Colonic mucosa (tissue), 4 donors: ENCODE measurements at regions not wholly inside any gene's neighbourhood (a gene's known extent, or its start where the extent isn't known, plus 50 kb on each side); places are given as distances from the start of the nearest gene placed in this dataset.

ENCODE experiments used
- DNase-seq: peaks from one replicate; pipeline ENCODE4 v3.0.0-alpha.2; 2020
- H3K27ac ChIP-seq: fragments of 200-600 bp; one replicate; pipeline ENCODE4 v1.8.0; 2021
- H3K27me3 ChIP-seq: fragments of 200-600 bp; one replicate; pipeline ENCODE4 v1.8.0; 2021
- H3K36me3 ChIP-seq: fragments of 200-600 bp; one replicate; pipeline ENCODE4 v1.8.0; 2021
- H3K4me1 ChIP-seq: fragments of 200-600 bp; one replicate; pipeline ENCODE4 v1.8.0; 2021; ENCODE audit warnings: mild to moderate bottlenecking
- H3K4me3 ChIP-seq: fragments of 200-600 bp; one replicate; pipeline ENCODE4 v1.8.0; 2021
- H3K9ac ChIP-seq, 2 donors: one replicate each; pipeline ENCODE4 v1.7.0; 2013; ENCODE audit warnings: control low read depth in 2 of 2, low read depth in 2 of 2, low read length in 2 of 2
- H3K9me3 ChIP-seq: fragments of 200-600 bp; one replicate; pipeline ENCODE4 v1.8.0; 2021
- CTCF ChIP-seq: fragments of 200-600 bp; IDR thresholded peaks from one replicate; pipeline ENCODE4 v1.8.0; 2022; ENCODE audit warnings: antibody characterized with exemption, mild to moderate bottlenecking
- intact Hi-C: fragments of 100-400 bp; cut with DNase I; formaldehyde crosslinking; loops from one replicate; pipeline ENCODE4 v1.14.1; 2022
- donor health status: healthy.
- donor health status: DM: no; HTN: no; CAD: no.
- donor health status: DM: no; HTN: no; CAD: no.

GRCh38 chr14:105797546-105797945, 271.2 kb downstream of the TMEM121 start:
- Histone ChIP-seq H3K36me3 (no peaks in the 10 kb centered on the region), H3K9ac (no peak overlapping the region), H3K27me3 (no peaks in the 10 kb centered on the region), H3K9me3 (no peaks in the 10 kb centered on the region), H3K4me3 (no peak overlapping the region), H3K4me1 (no peaks in the 10 kb centered on the region), H3K27ac (no peak overlapping the region)
- intact Hi-C loops, result no loop called here
- no peak for TF ChIP-seq CTCF
- DNase-seq, result no peak

DNA sequence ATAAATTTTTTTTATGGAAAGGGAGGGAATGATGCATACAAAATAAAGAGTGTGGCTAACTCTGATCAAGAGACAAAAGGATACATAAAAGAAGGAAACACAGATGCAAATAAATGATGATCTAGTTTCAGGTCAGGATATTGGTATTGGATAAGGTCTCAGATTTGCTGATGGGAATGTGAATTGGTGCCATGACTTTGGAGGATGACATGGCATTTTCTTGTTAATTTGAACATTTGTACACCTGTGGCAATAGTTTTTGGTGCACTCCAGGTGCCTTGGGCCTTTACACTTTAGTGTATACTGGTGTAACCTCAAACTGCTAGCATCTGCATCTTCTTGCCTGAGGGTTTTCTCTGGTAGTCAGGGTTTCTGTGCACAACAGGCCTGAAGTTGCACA, 279.3 kb downstream of the TMEM121 start:
- DNase-seq, result no peak
- no peak for TF ChIP-seq CTCF
- intact Hi-C loops, result no loop called here

GRCh38 chr14:105806568-105806967, 280.2 kb downstream of the TMEM121 start:
- H3K9ac ChIP-seq, result no peak overlapping the region
- H3K27me3 ChIP-seq, result no peaks in the 10 kb centered on the region
- no peaks in the 10 kb centered on the region for H3K36me3 ChIP-seq
- no peaks in the 10 kb centered on the region for H3K9me3 ChIP-seq
- no peak for TF ChIP-seq CTCF
- H3K4me3 ChIP-seq, result no peak overlapping the region
- H3K4me1 ChIP-seq, result no peaks in the 10 kb centered on the region
- intact Hi-C loops, result no loop called here
- no peak overlapping the region for H3K27ac ChIP-seq
- DNase-seq, result no peak

More for the DNA sequence above, 279.3 kb downstream of the TMEM121 start:
- H3K9me3 ChIP-seq, result no peaks in the 10 kb centered on the region
- H3K27ac ChIP-seq, result no peak overlapping the region
- H3K27me3 ChIP-seq, result no peaks in the 10 kb centered on the region
- no peak overlapping the region for H3K9ac ChIP-seq
- H3K4me1 ChIP-seq, result no peaks in the 10 kb centered on the region
- no peaks in the 10 kb centered on the region for H3K36me3 ChIP-seq
- H3K4me3 ChIP-seq, result no peak overlapping the region

DNA sequence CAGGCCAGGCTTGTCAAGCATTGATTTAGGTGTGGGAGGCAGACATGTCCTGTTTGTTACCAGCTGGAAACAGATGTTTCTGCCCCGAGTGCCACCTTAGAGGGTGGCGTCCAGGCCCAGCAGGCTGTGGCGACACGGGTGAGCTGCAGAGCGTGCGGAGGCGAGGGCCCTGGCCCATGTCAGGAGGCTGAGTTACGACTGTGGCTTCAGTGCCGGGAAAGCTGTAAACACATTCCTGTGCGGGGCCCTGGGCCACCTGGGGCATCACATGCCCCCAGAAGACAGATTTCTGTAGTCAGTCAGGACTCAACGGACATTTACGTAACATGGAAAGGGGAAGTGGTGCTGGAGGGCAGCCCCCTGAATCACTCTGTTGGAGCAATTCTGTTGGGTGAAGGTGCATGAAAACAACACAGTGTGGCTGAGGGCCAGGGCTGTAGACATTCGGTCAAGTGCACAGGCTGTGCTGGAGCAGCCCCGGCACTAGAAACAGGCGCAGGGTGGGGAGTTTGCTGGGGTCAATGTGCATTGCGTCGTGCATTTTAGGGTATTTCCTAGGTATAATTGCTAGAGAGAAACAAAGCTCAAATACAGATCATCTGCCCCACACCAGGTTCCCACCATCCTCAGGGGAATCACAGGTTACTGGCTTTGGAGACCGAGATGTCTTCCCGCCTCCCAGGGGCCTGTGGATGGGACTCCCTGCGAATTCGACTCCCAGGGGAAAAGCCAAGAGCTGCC, 291.8 kb downstream of the TMEM121 start:
- no peak for DNase-seq
- intact Hi-C loops, result no loop called here
- Histone ChIP-seq H3K9me3 (no peaks in the 10 kb centered on the region), H3K36me3 (no peaks in the 10 kb centered on the region), H3K4me3 (no peak overlapping the region), H3K27ac (no peak overlapping the region), H3K27me3 (no peaks in the 10 kb centered on the region), H3K9ac (no peak overlapping the region), H3K4me1 (no peaks in the 10 kb centered on the region)
- TF ChIP-seq CTCF, result no peak

DNA sequence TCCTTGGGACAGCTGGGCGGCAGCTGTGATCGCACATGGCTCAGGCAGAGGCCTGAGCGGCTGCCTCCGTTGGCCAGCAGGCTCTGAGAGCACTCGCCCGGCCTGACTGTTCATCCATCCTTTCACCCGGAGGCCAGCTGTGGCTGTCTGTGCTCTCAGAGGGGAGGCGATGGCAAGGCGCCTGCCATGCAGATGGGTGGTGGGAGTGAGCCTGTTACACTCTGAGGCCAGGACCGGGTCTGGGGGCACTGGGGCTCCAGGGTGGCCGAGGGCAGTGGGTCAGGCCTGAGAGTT, 292.3 kb downstream of the TMEM121 start:
- Histone ChIP-seq H3K27ac (no peak overlapping the region), H3K9me3 (no peaks in the 10 kb centered on the region), H3K36me3 (no peaks in the 10 kb centered on the region), H3K27me3 (no peaks in the 10 kb centered on the region), H3K4me1 (no peaks in the 10 kb centered on the region), H3K4me3 (no peak overlapping the region), H3K9ac (no peak overlapping the region)
- DNase-seq, result no peak
- TF ChIP-seq CTCF, result no peak
- intact Hi-C loops, result no loop called here
